Breast epithelium (tissue), 3 donors: ENCODE measurements at regions not wholly inside any gene's neighbourhood (a gene's known extent, or its start where the extent isn't known, plus 50 kb on each side); places are given as distances from the start of the nearest gene placed in this dataset.

Source experiments
- CTCF ChIP-seq, 3 donors: fragments of 450-650 bp; IDR thresholded peaks; one replicate each; pipeline ENCODE4 v1.5.1; 2016 to 2017; ENCODE audit warnings: antibody characterized with exemption in 3 of 3, mild to moderate bottlenecking in 3 of 3, moderate library complexity in 3 of 3
- POLR2AphosphoS5 ChIP-seq, 3 donors: sonication (generic); formaldehyde crosslinking; IDR thresholded peaks; one replicate each; pipeline ENCODE4 v1.6.1; 2017; ENCODE audit warnings: antibody characterized with exemption in 3 of 3

GRCh38 chr2:35591886-35592285 lies 763.7 kb upstream of the CRIM1 start:
- TF ChIP-seq CTCF (IDR thresholded peaks at IDR 0.05) (no peak), POLR2AphosphoS5 (IDR thresholded peaks at IDR 0.05) (no peak)
